ENCODE measurements at regions not wholly inside any gene's neighbourhood (a gene's known extent, or its start where the extent isn't known, plus 50 kb on each side); places are given as distances from the start of the nearest gene placed in this dataset.

- Histone ChIP-seq H3K4me2 (ENCODE audit: control insufficient read depth, insufficient read depth) (no peak overlapping the region), H3K79me2 (ENCODE audit: control insufficient read depth, insufficient read depth, low read length) (no peaks in the 10 kb centered on the region), H4K20me1 (ENCODE audit: control insufficient read depth, insufficient read depth) (no peaks in the 10 kb centered on the region), H3K27me3 (replicated peaks in 1 of 2; ENCODE audit: control insufficient read depth in 2 of 2, insufficient read depth in 2 of 2, low read length in 1 of 2) (no peaks in the 10 kb centered on the region), H3K4me1 (ENCODE audit: control insufficient read depth, insufficient read depth, low read length) (no peaks in the 10 kb centered on the region), H3K9me3 (replicated peaks; ENCODE audit: control insufficient read depth, insufficient read depth, low read length) (no peaks in the 10 kb centered on the region), H3K9ac (ENCODE audit: control insufficient read depth, insufficient read depth, low read length) (no peak overlapping the region), H3K4me3 (no peak overlapping the region), H3K36me3 (ENCODE audit: control insufficient read depth in 2 of 2, insufficient read depth in 2 of 2, low read length in 1 of 2) (no peaks in the 10 kb centered on the region), H2AFZ (ENCODE audit: control insufficient read depth, low read depth, low read length) (no peak overlapping the region), H3K27ac (ENCODE audit: control insufficient read depth, insufficient read depth) (no peak overlapping the region)
- ChIA-PET CTCF (no interaction called here), SMC1A (ENCODE audit: uncharacterized antibody, unreplicated experiment) (interaction anchor here (0.8 kb wide), 1 partner anchor 10 kb away, joined by 3 read pairs; no protein-coding TSS in a partner anchor), POLR2A (interaction anchor here (0.5 kb wide), 1 partner anchor 1093 kb away, joined by 7 read pairs; no protein-coding TSS in a partner anchor), RAD21 (ENCODE audit: unreplicated experiment) (interaction anchor here (0.6 kb wide), 1 partner anchor 1806 kb away, joined by 3 read pairs; no protein-coding TSS in a partner anchor)
- TF ChIP-seq ZBTB33 (IDR thresholded peaks at IDR 0.05) (no peak), IKZF2 (IDR thresholded peaks at IDR 0.05) (no peak), FOS (IDR thresholded peaks at IDR 0.05; ENCODE audit: borderline replicate concordance, extremely low read depth, insufficient read length) (no peak), HCFC1 (IDR thresholded peaks at IDR 0.05; ENCODE audit: low read length) (no peak), ZSCAN29 (IDR thresholded peaks at IDR 0.05) (no peak), E4F1 (IDR thresholded peaks at IDR 0.05; ENCODE audit: borderline replicate concordance, partially characterized antibody) (no peak), POLR2AphosphoS5 (IDR thresholded peaks at IDR 0.05; ENCODE audit: low read length) (no peak), BACH1 (IDR thresholded peaks at IDR 0.05; ENCODE audit: borderline replicate concordance) (no peak), ATF2 (IDR thresholded peaks at IDR 0.05; ENCODE audit: low read length) (no peak), SMC3 (IDR thresholded peaks at IDR 0.05; ENCODE audit: borderline replicate concordance, low read length) (no peak), PRDM15 (CRISPR knock-in tag; IDR thresholded peaks at IDR 0.05) (no peak), BCLAF1 (IDR thresholded peaks at IDR 0.05) (no peak)
- DNase-seq (ENCODE audit: low read depth, low spot score) (no peak), FAIRE-seq (no peak), ATAC-seq (no peak)
- in situ Hi-C loops (cut with MboI) (no loop called here), intact Hi-C loops (cut with micrococcal nuclease; ENCODE audit: unreplicated experiment) (no loop called here)
- 2% methylated on average over 3 of the region's 3 CpGs for WGBS (ENCODE audit: insufficient coverage, insufficient replicate concordance, low lambda C conversion rate, missing lambda C conversion rate)
- BruUV-seq (replicated peaks): no TSS peak
Measured at GRCh38 chr5:117943541-117943940, 1044.8 kb downstream of the DTWD2 start.

All from GM12878 (cell line).